ENCODE measurements at regions not wholly inside any gene's neighbourhood (a gene's known extent, or its start where the extent isn't known, plus 50 kb on each side); places are given as distances from the start of the nearest gene placed in this dataset.

GRCh38 chr3:174495311-174495710 lies 363.8 kb upstream of the NAALADL2 start:
- H3K27ac Mint-ChIP-seq: no peak overlapping the region

GRCh38 chr3:174495928-174496327 lies 363.2 kb upstream of the NAALADL2 start:
- H3K27ac Mint-ChIP-seq: no peak overlapping the region
- DNase-seq: no peak
- no peaks in the 10 kb centered on the region for H3K9me3 Mint-ChIP-seq
- no peak overlapping the region for H3K4me3 Mint-ChIP-seq
- peaks cover 47% of the 10 kb centered on the region for H3K4me1 Mint-ChIP-seq (ENCODE audit: low read depth)
- TF ChIP-seq CTCF (IDR thresholded peaks at IDR 0.05): no peak
- no peaks in the 10 kb centered on the region for H3K27me3 Mint-ChIP-seq (ENCODE audit: insufficient read depth)
- H3K36me3 Mint-ChIP-seq (ENCODE audit: low read depth): no peaks in the 10 kb centered on the region

More at GRCh38 chr3:174495311-174495710, 363.8 kb upstream of the NAALADL2 start:
- Mint-ChIP-seq H3K36me3 (ENCODE audit: low read depth) (no peaks in the 10 kb centered on the region), H3K27me3 (ENCODE audit: insufficient read depth) (no peaks in the 10 kb centered on the region; the same call in 1 of the 2 replicates), H3K9me3 (no peaks in the 10 kb centered on the region), H3K4me1 (ENCODE audit: low read depth) (peaks cover 47% of the 10 kb centered on the region), H3K4me3 (no peak overlapping the region)
- TF ChIP-seq CTCF (IDR thresholded peaks at IDR 0.05): no peak
- no peak for DNase-seq

- Mint-ChIP-seq H3K4me1 (ENCODE audit: low read depth) (peaks cover 47% of the 10 kb centered on the region), H3K36me3 (ENCODE audit: low read depth) (no peaks in the 10 kb centered on the region; the same call in 1 of the 2 replicates), H3K9me3 (no peaks in the 10 kb centered on the region), H3K4me3 (peak overlapping the region; percentile 79), H3K27ac (no peak overlapping the region), H3K27me3 (ENCODE audit: insufficient read depth) (no peaks in the 10 kb centered on the region)
- no peak for TF ChIP-seq CTCF (IDR thresholded peaks at IDR 0.05)
- peak; percentile 28 for DNase-seq
These were observed 360.5 kb upstream of the NAALADL2 start for GRCh38 chr3:174498638-174499037.

- TF ChIP-seq CTCF (IDR thresholded peaks at IDR 0.05): no peak
- DNase-seq: no peak
- no peaks in the 10 kb centered on the region for H3K9me3 Mint-ChIP-seq
- no peaks in the 10 kb centered on the region; the same call in 1 of the 2 replicates for H3K36me3 Mint-ChIP-seq (ENCODE audit: low read depth)
- no peaks in the 10 kb centered on the region for H3K27me3 Mint-ChIP-seq (ENCODE audit: insufficient read depth)
- no peak overlapping the region for H3K4me3 Mint-ChIP-seq
- no peaks in the 10 kb centered on the region for H3K4me1 Mint-ChIP-seq (ENCODE audit: low read depth)
- no peak overlapping the region for H3K27ac Mint-ChIP-seq
These were observed 353.9 kb upstream of the NAALADL2 start for GRCh38 chr3:174505266-174505665.

- no peak overlapping the region for H3K27ac Mint-ChIP-seq
- no peak overlapping the region for H3K4me3 Mint-ChIP-seq
- H3K4me1 Mint-ChIP-seq (ENCODE audit: low read depth): peaks cover 10% of the 10 kb centered on the region; the same call in 1 of the 2 replicates
- TF ChIP-seq CTCF (IDR thresholded peaks at IDR 0.05): no peak
- peaks cover 5% of the 10 kb centered on the region; the same call in 1 of the 2 replicates for H3K36me3 Mint-ChIP-seq (ENCODE audit: low read depth)
- H3K9me3 Mint-ChIP-seq: no peaks in the 10 kb centered on the region
- H3K27me3 Mint-ChIP-seq (ENCODE audit: insufficient read depth): no peaks in the 10 kb centered on the region
- no peak for DNase-seq
These were observed 334.9 kb upstream of the NAALADL2 start for GRCh38 chr3:174524203-174524602.

GRCh38 chr3:174529298-174529697 lies 329.8 kb upstream of the NAALADL2 start:
- Mint-ChIP-seq H3K36me3 (ENCODE audit: low read depth) (peaks cover 5% of the 10 kb centered on the region; the same call in 1 of the 2 replicates), H3K9me3 (no peaks in the 10 kb centered on the region), H3K27ac (no peak overlapping the region), H3K4me1 (ENCODE audit: low read depth) (peaks cover 26% of the 10 kb centered on the region), H3K4me3 (no peak overlapping the region), H3K27me3 (ENCODE audit: insufficient read depth) (no peaks in the 10 kb centered on the region)
- 0 out of 2 replicates have a peak, but pooled peaks have one; percentile 11 for TF ChIP-seq CTCF (IDR thresholded peaks at IDR 0.05)
- no peak for DNase-seq
